HUES64 (cell line): ENCODE measurements at regions not wholly inside any gene's neighbourhood (a gene's known extent, or its start where the extent isn't known, plus 50 kb on each side); places are given as distances from the start of the nearest gene placed in this dataset.

Source experiments
- H3K27ac ChIP-seq: 2 replicates; pipeline ENCODE4 v1.7.0; 2013; ENCODE audit warnings: low read depth, low read length, inconsistent platforms
- H3K27me3 ChIP-seq: 2 replicates; pipeline ENCODE4 v1.6.1; 2013; ENCODE audit warnings: mild to moderate bottlenecking, low read length; ENCODE audit not compliant: insufficient read depth
- H3K36me3 ChIP-seq: 2 replicates; pipeline ENCODE4 v1.6.1; 2013; ENCODE audit warnings: mild to moderate bottlenecking, low read length; ENCODE audit not compliant: insufficient read depth
- H3K4me1 ChIP-seq: 2 replicates; pipeline ENCODE4 v1.6.1; 2013; ENCODE audit warnings: mild to moderate bottlenecking, low read length, moderate library complexity; ENCODE audit not compliant: insufficient read depth
- H3K4me3 ChIP-seq: 2 replicates; pipeline ENCODE4 v1.5.1; 2013; ENCODE audit warnings: mild to moderate bottlenecking, low read length, moderate library complexity
- H3K9ac ChIP-seq: 2 replicates; pipeline ENCODE4 v1.6.1; 2013; ENCODE audit warnings: mild to moderate bottlenecking, low read depth, low read length
- H3K9me3 ChIP-seq: 2 replicates; pipeline ENCODE4 v1.6.1; 2013; ENCODE audit warnings: low read depth, low read length; ENCODE audit not compliant: insufficient read depth
- WGBS: fragments of 150-250, 120-280 bp; methylation state at CpG from one replicate; pipeline ENCODE4 v1.1.7; 2013; ENCODE audit warnings: missing lambda C conversion rate; 5-methylcytosine and 5-hydroxymethylcytosine counted together

- 7% methylated on average over 3 of the region's 4 CpGs for WGBS
- H3K9me3 ChIP-seq, result no peaks in the 10 kb centered on the region
- no peaks in the 10 kb centered on the region for H3K36me3 ChIP-seq
- H3K27ac ChIP-seq, result no peak overlapping the region
- H3K4me1 ChIP-seq, result peaks cover 16% of the 10 kb centered on the region
- no peak overlapping the region for H3K9ac ChIP-seq
- no peaks in the 10 kb centered on the region for H3K27me3 ChIP-seq
- H3K4me3 ChIP-seq, result no peak overlapping the region
Measured at GRCh38 chr7:33757563-33758165, 147.7 kb upstream of the BMPER start.

GRCh38 chr7:33760146-33760545 lies 145.2 kb upstream of the BMPER start:
- Histone ChIP-seq H3K27me3 (no peaks in the 10 kb centered on the region), H3K27ac (no peak overlapping the region), H3K4me1 (peaks cover 12% of the 10 kb centered on the region), H3K4me3 (no peak overlapping the region), H3K36me3 (no peaks in the 10 kb centered on the region), H3K9me3 (no peaks in the 10 kb centered on the region), H3K9ac (no peak overlapping the region)
- WGBS, result 92% methylated on average over 2 of the region's 3 CpGs

GRCh38 chr7:33760834-33761233 lies 144.5 kb upstream of the BMPER start:
- Histone ChIP-seq H3K36me3 (no peaks in the 10 kb centered on the region), H3K27ac (no peak overlapping the region), H3K9ac (no peak overlapping the region), H3K9me3 (no peaks in the 10 kb centered on the region), H3K4me1 (peaks cover 12% of the 10 kb centered on the region), H3K27me3 (no peaks in the 10 kb centered on the region), H3K4me3 (no peak overlapping the region)
- 91% methylated on average over 3 of the region's 3 CpGs for WGBS

- no peaks in the 10 kb centered on the region for H3K27me3 ChIP-seq
- peaks cover 12% of the 10 kb centered on the region for H3K4me1 ChIP-seq
- H3K9me3 ChIP-seq, result no peaks in the 10 kb centered on the region
- 89% methylated on average over 7 of the region's 7 CpGs for WGBS
- H3K4me3 ChIP-seq, result no peak overlapping the region
- H3K9ac ChIP-seq, result no peak overlapping the region
- H3K36me3 ChIP-seq, result no peaks in the 10 kb centered on the region
- no peak overlapping the region for H3K27ac ChIP-seq
Measured at GRCh38 chr7:33761449-33762080, 143.8 kb upstream of the BMPER start.

GRCh38 chr7:33762151-33762910 lies 143.0 kb upstream of the BMPER start:
- WGBS, result 70% methylated on average over 3 of the region's 6 CpGs
- no peaks in the 10 kb centered on the region for H3K36me3 ChIP-seq
- H3K27ac ChIP-seq, result no peak overlapping the region
- H3K9ac ChIP-seq, result no peak overlapping the region
- peaks cover 12% of the 10 kb centered on the region for H3K4me1 ChIP-seq
- no peaks in the 10 kb centered on the region for H3K9me3 ChIP-seq
- H3K27me3 ChIP-seq, result no peaks in the 10 kb centered on the region
- no peak overlapping the region for H3K4me3 ChIP-seq

DNA sequence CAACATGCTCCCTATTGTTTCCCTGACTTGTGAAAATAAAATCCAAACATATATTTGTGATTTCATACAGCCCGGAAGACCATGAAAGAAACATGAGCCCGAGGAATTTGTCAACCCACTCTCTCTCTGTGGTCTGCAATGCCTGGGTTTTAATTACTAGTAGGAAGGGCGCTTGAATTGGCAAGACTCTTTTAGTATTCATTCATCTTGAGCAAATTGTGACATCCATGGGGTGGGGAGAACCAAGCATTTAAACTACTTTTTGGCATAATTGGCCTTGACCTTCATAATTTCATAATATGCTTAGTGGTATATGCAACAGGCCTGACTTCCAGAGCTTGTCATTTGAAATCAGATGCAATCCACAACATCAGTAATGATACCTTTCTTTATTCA lies 142.4 kb upstream of the BMPER start:
- 89% methylated on average over 3 of the region's 3 CpGs for WGBS
- no peak overlapping the region for H3K9ac ChIP-seq
- H3K36me3 ChIP-seq, result no peaks in the 10 kb centered on the region
- no peak overlapping the region for H3K4me3 ChIP-seq
- H3K4me1 ChIP-seq, result peaks cover 12% of the 10 kb centered on the region
- no peak overlapping the region for H3K27ac ChIP-seq
- H3K27me3 ChIP-seq, result no peaks in the 10 kb centered on the region
- no peaks in the 10 kb centered on the region for H3K9me3 ChIP-seq

GRCh38 chr7:33764752-33765451 lies 140.4 kb upstream of the BMPER start:
- Histone ChIP-seq H3K27me3 (no peaks in the 10 kb centered on the region), H3K36me3 (no peaks in the 10 kb centered on the region), H3K4me1 (peaks cover 12% of the 10 kb centered on the region), H3K4me3 (no peak overlapping the region), H3K9me3 (no peaks in the 10 kb centered on the region), H3K27ac (no peak overlapping the region; the same call in 1 of the 2 replicates), H3K9ac (no peak overlapping the region)
- 79% methylated on average over 5 of the region's 7 CpGs for WGBS

DNA sequence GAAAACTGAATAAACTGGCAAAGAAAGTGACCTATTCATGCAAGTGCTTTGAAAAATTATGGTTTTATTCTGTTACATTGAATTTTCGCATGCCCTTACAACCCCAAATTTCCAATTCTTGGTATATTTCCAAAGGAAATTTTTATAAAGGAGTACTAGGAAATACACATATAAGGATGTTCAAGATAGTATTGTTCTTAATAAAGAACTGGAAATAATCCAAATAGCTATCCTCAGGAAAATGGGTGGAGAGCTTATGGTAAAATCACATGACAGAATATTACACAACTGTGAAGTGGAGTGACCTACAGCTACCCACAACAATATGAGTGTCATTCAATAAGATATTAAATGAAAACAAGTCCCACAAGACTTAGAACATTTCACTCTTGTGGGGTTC lies 138.9 kb upstream of the BMPER start:
- H3K36me3 ChIP-seq, result no peaks in the 10 kb centered on the region
- H3K9ac ChIP-seq, result no peak overlapping the region
- H3K27me3 ChIP-seq, result no peaks in the 10 kb centered on the region
- peaks cover 12% of the 10 kb centered on the region for H3K4me1 ChIP-seq
- WGBS, result no CpG with 5 or more reads among the region's 1 CpG
- H3K4me3 ChIP-seq, result no peak overlapping the region
- no peaks in the 10 kb centered on the region for H3K9me3 ChIP-seq
- H3K27ac ChIP-seq, result no peak overlapping the region

DNA sequence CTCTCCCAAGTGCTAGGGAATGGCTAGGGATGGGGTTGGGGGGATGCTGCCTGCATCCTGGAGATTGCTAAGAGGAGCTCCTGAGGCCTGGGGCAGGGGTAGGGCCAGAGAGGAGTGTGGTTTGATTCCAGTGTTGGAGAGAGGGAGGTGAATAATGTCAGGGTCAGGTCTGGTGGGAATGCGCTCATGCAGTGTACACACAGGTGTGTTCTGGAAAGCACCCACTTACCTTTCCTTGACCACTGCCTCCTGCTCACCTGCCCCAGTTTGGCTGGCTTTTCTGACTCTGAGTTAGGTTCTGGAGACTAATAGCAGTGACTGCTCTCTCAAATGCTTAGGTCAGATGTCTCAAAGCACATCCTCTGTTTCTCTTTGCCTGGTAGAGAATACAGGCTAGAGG lies 135.4 kb upstream of the BMPER start:
- H3K27me3 ChIP-seq, result no peaks in the 10 kb centered on the region
- no peaks in the 10 kb centered on the region for H3K9me3 ChIP-seq
- H3K9ac ChIP-seq, result no peak overlapping the region
- no peak overlapping the region for H3K27ac ChIP-seq
- no peak overlapping the region for H3K4me3 ChIP-seq
- H3K4me1 ChIP-seq, result no peaks in the 10 kb centered on the region
- 92% methylated on average over 1 of the region's 1 CpG for WGBS
- no peaks in the 10 kb centered on the region for H3K36me3 ChIP-seq

DNA sequence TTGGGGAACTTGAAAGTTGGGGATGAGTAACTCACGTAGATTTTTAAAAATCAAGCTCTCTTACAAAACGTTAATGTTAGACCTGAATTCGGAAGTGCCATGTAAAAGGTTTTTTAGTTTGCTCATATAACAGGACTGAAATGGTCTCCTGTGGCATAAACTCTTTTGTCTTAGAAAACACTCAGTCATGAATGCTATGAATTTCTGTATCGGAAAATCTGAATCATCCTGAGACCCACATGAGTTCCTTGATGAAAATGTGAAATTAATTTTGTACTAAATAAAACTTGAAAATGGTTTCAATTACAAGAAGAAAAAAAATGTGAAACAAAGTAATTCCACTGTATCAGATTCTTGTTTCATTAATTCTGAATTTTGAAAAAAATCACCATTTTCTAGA lies 134.8 kb upstream of the BMPER start:
- Histone ChIP-seq H3K4me1 (no peaks in the 10 kb centered on the region), H3K4me3 (no peak overlapping the region), H3K9ac (no peak overlapping the region), H3K27ac (no peak overlapping the region), H3K27me3 (no peaks in the 10 kb centered on the region), H3K9me3 (no peaks in the 10 kb centered on the region), H3K36me3 (no peaks in the 10 kb centered on the region)
- 96% methylated on average over 4 of the region's 4 CpGs for WGBS

GRCh38 chr7:33771422-33771821 lies 133.9 kb upstream of the BMPER start:
- Histone ChIP-seq H3K27me3 (no peaks in the 10 kb centered on the region), H3K4me1 (no peaks in the 10 kb centered on the region), H3K9ac (no peak overlapping the region), H3K4me3 (no peak overlapping the region), H3K27ac (no peak overlapping the region), H3K9me3 (no peaks in the 10 kb centered on the region), H3K36me3 (no peaks in the 10 kb centered on the region)
- WGBS, result 93% methylated on average over 3 of the region's 3 CpGs
